HUES64 (cell line): ENCODE measurements at regions not wholly inside any gene's neighbourhood (a gene's known extent, or its start where the extent isn't known, plus 50 kb on each side); places are given as distances from the start of the nearest gene placed in this dataset.
"Not testable (repeated sequence)": the region's sequence is repeated elsewhere in the genome, so short reads cannot be mapped to it uniquely, and the experiment has no call there.

Experiments used
- H3K27ac ChIP-seq: 2 replicates; pipeline ENCODE4 v1.7.0; 2013; ENCODE audit warnings: low read depth, low read length, inconsistent platforms
- H3K27me3 ChIP-seq: 2 replicates; pipeline ENCODE4 v1.6.1; 2013; ENCODE audit warnings: mild to moderate bottlenecking, low read length; ENCODE audit not compliant: insufficient read depth
- H3K36me3 ChIP-seq: 2 replicates; pipeline ENCODE4 v1.6.1; 2013; ENCODE audit warnings: mild to moderate bottlenecking, low read length; ENCODE audit not compliant: insufficient read depth
- H3K4me1 ChIP-seq: 2 replicates; pipeline ENCODE4 v1.6.1; 2013; ENCODE audit warnings: mild to moderate bottlenecking, low read length, moderate library complexity; ENCODE audit not compliant: insufficient read depth
- H3K4me3 ChIP-seq: 2 replicates; pipeline ENCODE4 v1.5.1; 2013; ENCODE audit warnings: mild to moderate bottlenecking, low read length, moderate library complexity
- H3K9ac ChIP-seq: 2 replicates; pipeline ENCODE4 v1.6.1; 2013; ENCODE audit warnings: mild to moderate bottlenecking, low read depth, low read length
- H3K9me3 ChIP-seq: 2 replicates; pipeline ENCODE4 v1.6.1; 2013; ENCODE audit warnings: low read depth, low read length; ENCODE audit not compliant: insufficient read depth
- WGBS: fragments of 150-250, 120-280 bp; methylation state at CpG from one replicate; pipeline ENCODE4 v1.1.7; 2013; ENCODE audit warnings: missing lambda C conversion rate; 5-methylcytosine and 5-hydroxymethylcytosine counted together

- H3K4me1 ChIP-seq, result peaks cover 12% of the 10 kb centered on the region
- no peaks in the 10 kb centered on the region for H3K36me3 ChIP-seq
- H3K27me3 ChIP-seq, result no peaks in the 10 kb centered on the region
- H3K9me3 ChIP-seq, result no peaks in the 10 kb centered on the region
- H3K27ac ChIP-seq, result no peak overlapping the region
- H3K9ac ChIP-seq, result no peak overlapping the region
- H3K4me3 ChIP-seq, result no peak overlapping the region
- WGBS, result 95% methylated on average over 19 of the region's 19 CpGs
Measured at GRCh38 chr2:429575-430254, 141.8 kb upstream of the ALKAL2 start.

GRCh38 chr2:429142-429541 lies 141.3 kb upstream of the ALKAL2 start:
- H3K27me3 ChIP-seq, result no peaks in the 10 kb centered on the region
- WGBS, result 95% methylated on average over 7 of the region's 7 CpGs
- H3K9me3 ChIP-seq, result no peaks in the 10 kb centered on the region
- H3K4me3 ChIP-seq, result no peak overlapping the region
- peaks cover 8% of the 10 kb centered on the region for H3K4me1 ChIP-seq
- H3K27ac ChIP-seq, result no peak overlapping the region
- no peaks in the 10 kb centered on the region for H3K36me3 ChIP-seq
- H3K9ac ChIP-seq, result no peak overlapping the region

- H3K27ac ChIP-seq, result no peak overlapping the region
- H3K9ac ChIP-seq, result no peak overlapping the region
- H3K36me3 ChIP-seq, result no peaks in the 10 kb centered on the region
- H3K4me3 ChIP-seq, result no peak overlapping the region
- no peaks in the 10 kb centered on the region for H3K27me3 ChIP-seq
- H3K4me1 ChIP-seq, result peaks cover 3% of the 10 kb centered on the region; the same call in 1 of the 2 replicates
- H3K9me3 ChIP-seq, result no peaks in the 10 kb centered on the region
- WGBS, result 93% methylated on average over 7 of the region's 7 CpGs
Measured at GRCh38 chr2:428591-428990, 140.7 kb upstream of the ALKAL2 start.

DNA sequence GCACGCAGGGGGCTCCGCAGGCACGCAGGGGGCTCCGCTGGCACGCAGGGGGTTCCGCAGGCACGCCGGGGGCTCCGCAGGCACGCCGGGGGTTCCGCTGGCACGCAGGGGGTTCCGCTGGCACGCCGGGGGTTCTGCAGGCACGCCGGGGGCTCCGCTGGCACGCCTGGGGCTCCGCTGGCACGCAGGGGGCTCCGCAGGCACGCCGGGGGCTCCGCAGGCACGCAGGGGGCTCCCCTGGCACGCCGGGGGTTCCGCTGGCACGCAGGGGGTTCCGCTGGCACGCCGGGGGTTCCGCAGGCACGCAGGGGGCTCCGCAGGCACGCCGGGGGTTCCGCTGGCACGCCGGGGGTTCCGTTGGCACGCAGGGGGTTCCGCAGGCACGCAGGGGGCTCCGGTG lies 138.8 kb upstream of the ALKAL2 start:
- H3K36me3 ChIP-seq, H3K4me3 ChIP-seq, H3K27me3 ChIP-seq, H3K4me1 ChIP-seq, H3K9ac ChIP-seq, H3K9me3 ChIP-seq, H3K27ac ChIP-seq: not testable (repeated sequence)
- WGBS, result 95% methylated on average over 37 of the region's 47 CpGs

GRCh38 chr2:425947-426346 lies 138.1 kb upstream of the ALKAL2 start:
- Histone ChIP-seq H3K9me3 (no peaks in the 10 kb centered on the region), H3K36me3 (no peaks in the 10 kb centered on the region), H3K27ac (no peak overlapping the region), H3K9ac (no peak overlapping the region), H3K4me1 (no peaks in the 10 kb centered on the region), H3K27me3 (no peaks in the 10 kb centered on the region), H3K4me3 (no peak overlapping the region)
- WGBS, result 94% methylated on average over 17 of the region's 17 CpGs

DNA sequence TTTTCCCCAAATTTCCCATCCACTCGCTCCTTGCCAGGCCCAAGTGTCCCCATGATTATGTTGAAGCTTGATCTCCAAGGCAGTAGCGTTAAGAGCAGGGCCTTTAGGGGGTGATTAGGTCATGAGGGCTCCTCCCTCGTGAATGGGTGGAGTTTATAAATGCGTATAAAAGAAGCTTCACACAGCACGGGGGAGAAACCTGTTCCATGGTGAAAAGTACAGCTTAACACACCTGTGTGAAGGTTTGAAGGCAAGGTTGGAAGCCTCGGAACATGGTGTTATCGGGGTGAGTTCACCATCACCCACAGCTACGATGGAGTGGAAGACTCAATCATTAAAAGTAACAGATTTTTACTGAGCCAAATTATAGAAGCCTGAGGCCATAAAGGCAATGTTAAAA lies 137.4 kb upstream of the ALKAL2 start:
- H3K36me3 ChIP-seq, result no peaks in the 10 kb centered on the region
- H3K9me3 ChIP-seq, result no peaks in the 10 kb centered on the region
- no peaks in the 10 kb centered on the region for H3K27me3 ChIP-seq
- H3K4me3 ChIP-seq, result no peak overlapping the region
- 82% methylated on average over 8 of the region's 8 CpGs for WGBS
- no peak overlapping the region for H3K27ac ChIP-seq
- H3K9ac ChIP-seq, result no peak overlapping the region
- no peaks in the 10 kb centered on the region for H3K4me1 ChIP-seq

GRCh38 chr2:424306-425171 lies 136.6 kb upstream of the ALKAL2 start:
- no peak overlapping the region for H3K4me3 ChIP-seq
- H3K4me1 ChIP-seq, result no peaks in the 10 kb centered on the region
- 87% methylated on average over 20 of the region's 20 CpGs for WGBS
- H3K9ac ChIP-seq, result no peak overlapping the region
- H3K27ac ChIP-seq, result no peak overlapping the region
- H3K9me3 ChIP-seq, result no peaks in the 10 kb centered on the region
- H3K36me3 ChIP-seq, result no peaks in the 10 kb centered on the region
- H3K27me3 ChIP-seq, result no peaks in the 10 kb centered on the region

- Histone ChIP-seq H3K4me3 (no peak overlapping the region), H3K27ac (no peak overlapping the region), H3K4me1 (no peaks in the 10 kb centered on the region), H3K9ac (no peak overlapping the region), H3K27me3 (no peaks in the 10 kb centered on the region), H3K36me3 (no peaks in the 10 kb centered on the region), H3K9me3 (no peaks in the 10 kb centered on the region)
- 82% methylated on average over 6 of the region's 10 CpGs for WGBS
Measured at GRCh38 chr2:423479-423878, 135.6 kb upstream of the ALKAL2 start.

- no peaks in the 10 kb centered on the region for H3K4me1 ChIP-seq
- WGBS, result 96% methylated on average over 14 of the region's 14 CpGs
- H3K9me3 ChIP-seq, result no peaks in the 10 kb centered on the region
- H3K4me3 ChIP-seq, result no peak overlapping the region
- H3K27me3 ChIP-seq, result no peaks in the 10 kb centered on the region
- no peak overlapping the region for H3K27ac ChIP-seq
- no peaks in the 10 kb centered on the region for H3K36me3 ChIP-seq
- no peak overlapping the region for H3K9ac ChIP-seq
Measured at GRCh38 chr2:422676-423435, 135.0 kb upstream of the ALKAL2 start.

DNA sequence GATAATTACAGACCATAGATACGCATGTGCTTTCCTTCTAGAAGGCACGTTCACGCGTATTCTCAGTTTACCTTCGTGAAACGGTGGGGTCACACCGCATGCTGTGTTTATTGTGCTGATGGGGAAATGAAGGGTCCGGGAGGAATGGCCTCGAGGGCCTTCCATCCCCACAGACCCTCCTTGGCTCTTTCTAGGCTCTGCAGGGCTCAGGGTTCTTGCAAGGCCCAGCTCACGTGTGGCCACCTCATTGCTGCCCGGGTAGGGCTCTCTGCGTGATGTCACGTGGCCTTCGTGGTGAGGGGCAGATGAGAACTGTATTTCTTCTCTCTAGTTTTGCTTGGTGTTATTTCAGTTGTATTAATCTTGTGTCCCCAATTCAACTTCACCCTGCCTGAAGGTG lies 133.5 kb upstream of the ALKAL2 start:
- WGBS, result 90% methylated on average over 14 of the region's 14 CpGs
- no peaks in the 10 kb centered on the region for H3K9me3 ChIP-seq
- H3K36me3 ChIP-seq, result no peaks in the 10 kb centered on the region
- no peaks in the 10 kb centered on the region for H3K27me3 ChIP-seq
- H3K4me3 ChIP-seq, result no peak overlapping the region
- H3K9ac ChIP-seq, result no peak overlapping the region
- H3K4me1 ChIP-seq, result no peaks in the 10 kb centered on the region
- no peak overlapping the region for H3K27ac ChIP-seq

DNA sequence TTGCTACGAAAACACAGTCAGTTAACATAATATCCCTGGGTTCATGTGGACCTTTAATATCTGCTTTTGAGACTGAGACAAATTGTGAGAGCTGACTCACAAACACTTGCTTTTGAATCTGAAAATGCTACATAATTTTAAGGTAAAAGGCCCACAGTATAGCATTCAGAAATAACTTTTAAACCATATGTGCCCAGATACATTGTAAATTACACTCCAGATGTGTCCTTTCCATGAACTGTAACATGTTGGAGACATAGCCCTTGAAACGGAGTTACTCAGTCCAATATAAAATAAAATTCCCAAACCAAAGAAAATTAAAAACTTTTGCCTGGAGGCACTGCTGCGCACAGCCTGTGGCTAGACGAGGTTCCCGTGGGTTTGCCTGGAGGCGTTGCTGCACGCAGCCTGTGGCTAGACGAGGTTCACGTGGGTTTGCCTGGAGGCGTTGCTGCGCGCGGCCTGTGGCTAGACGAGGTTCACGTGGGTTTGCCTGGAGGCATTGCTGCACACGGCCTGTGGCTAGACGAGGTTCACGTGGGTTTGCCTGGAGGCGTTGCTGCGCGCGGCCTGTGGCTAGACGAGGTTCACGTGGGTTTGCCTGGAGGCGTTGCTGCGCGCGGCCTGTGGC lies 131.9 kb upstream of the ALKAL2 start:
- Histone ChIP-seq H3K36me3 (no peaks in the 10 kb centered on the region), H3K4me3 (no peak overlapping the region), H3K27me3 (no peaks in the 10 kb centered on the region), H3K9me3 (no peaks in the 10 kb centered on the region), H3K4me1 (no peaks in the 10 kb centered on the region), H3K27ac (no peak overlapping the region), H3K9ac (no peak overlapping the region)
- WGBS, result 97% methylated on average over 22 of the region's 28 CpGs
